Endothelial cell of umbilical vein (primary cell): ENCODE measurements at regions not wholly inside any gene's neighbourhood (a gene's known extent, or its start where the extent isn't known, plus 50 kb on each side); places are given as distances from the start of the nearest gene placed in this dataset.
"Not testable (repeated sequence)": the region's sequence is repeated elsewhere in the genome, so short reads cannot be mapped to it uniquely, and the experiment has no call there.

ENCODE experiments used
- CTCF ChIP-seq, 2 donors: IDR thresholded peaks; 1 replicate in 1 of 2; 2 replicates in 1 of 2; pipeline ENCODE4 v1.5.1; 2011; ENCODE audit warnings: low read length in 2 of 2, mild to moderate bottlenecking in 2 of 2, moderate library complexity in 2 of 2, control low read depth in 1 of 2, inconsistent platforms in 1 of 2, low read depth in 1 of 2; ENCODE audit not compliant: insufficient read depth in 1 of 2; ENCODE audit errors: extremely low read depth in 1 of 2
- EZH2 ChIP-seq: IDR thresholded peaks from 2 replicates; pipeline ENCODE4 v1.6.1; 2012; ENCODE audit warnings: borderline replicate concordance, low read depth, mild to moderate bottlenecking, moderate library complexity, low read length, inconsistent platforms; ENCODE audit not compliant: severe bottlenecking
- FOS ChIP-seq: IDR thresholded peaks from 2 replicates; pipeline ENCODE4 v1.6.1; 2011; ENCODE audit warnings: mild to moderate bottlenecking, low read length, moderate library complexity, borderline replicate concordance; ENCODE audit not compliant: insufficient read depth
- MAX ChIP-seq: IDR thresholded peaks from 2 replicates; pipeline ENCODE4 v1.6.1; 2011; ENCODE audit not compliant: insufficient read depth, insufficient read length
- MYC ChIP-seq: IDR thresholded peaks from one replicate; pipeline ENCODE4 v1.6.1; 2011; ENCODE audit warnings: mild to moderate bottlenecking, low read depth, low read length
- POLR2A ChIP-seq: IDR thresholded peaks from 2 replicates; pipeline ENCODE4 v1.6.1; 2012; ENCODE audit warnings: low read depth, mild to moderate bottlenecking, control low read depth, low read length
- POLR2AphosphoS5 ChIP-seq: IDR thresholded peaks from 2 replicates; pipeline ENCODE4 v1.6.1; 2012; ENCODE audit warnings: low read depth, mild to moderate bottlenecking, control low read depth, low read length, moderate library complexity; ENCODE audit not compliant: insufficient read depth

GRCh38 chr9:135195975-135196374 lies 108.5 kb downstream of the OLFM1 start:
- not testable (repeated sequence) for TF ChIP-seq POLR2A; FOS; CTCF (IDR thresholded peaks at IDR 0.05; ENCODE audit: extremely low read depth in 1 of 2, insufficient read depth in 1 of 2, low read depth in 1 of 2, low read length in 2 of 2); POLR2AphosphoS5; EZH2; MAX; MYC
